ENCODE measurements at regions not wholly inside any gene's neighbourhood (a gene's known extent, or its start where the extent isn't known, plus 50 kb on each side); places are given as distances from the start of the nearest gene placed in this dataset. TPM values are rescaled to one million over a fixed set of nuclear protein-coding genes. Genes with fewer than 3 reads are reported as not detected.
"Not testable (repeated sequence)": the region's sequence is repeated elsewhere in the genome, so short reads cannot be mapped to it uniquely, and the experiment has no call there.

DNA sequence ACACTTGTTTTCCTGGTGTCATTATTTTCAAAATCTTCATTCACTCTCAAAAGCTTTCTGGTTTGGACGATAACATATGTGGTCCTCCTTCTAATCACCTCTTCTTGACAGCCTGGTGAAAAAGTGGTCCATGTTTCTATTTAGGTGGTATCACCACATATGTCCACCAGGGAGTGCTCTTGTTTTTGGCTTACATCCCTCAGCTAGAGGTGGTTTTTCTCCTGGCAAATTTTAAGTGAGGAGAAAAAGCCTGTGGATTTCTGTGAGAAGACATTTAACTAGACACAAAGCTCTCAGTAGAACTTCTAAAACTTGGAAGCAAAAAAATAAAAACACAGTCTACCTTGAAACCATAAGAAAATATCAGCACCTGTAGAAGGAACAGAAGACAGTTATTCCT, 58.0 kb upstream of the FRMPD4 start:
- Histone ChIP-seq H3K36me3 (ENCODE audit: control insufficient read depth, insufficient read depth, low read length) (no peaks in the 10 kb centered on the region), H3K27me3 (ENCODE audit: control insufficient read depth, insufficient read depth, low read length) (no peaks in the 10 kb centered on the region), H3K4me3 (ENCODE audit: low read depth, low read length) (no peak overlapping the region)
- TF ChIP-seq, protein P1, sequence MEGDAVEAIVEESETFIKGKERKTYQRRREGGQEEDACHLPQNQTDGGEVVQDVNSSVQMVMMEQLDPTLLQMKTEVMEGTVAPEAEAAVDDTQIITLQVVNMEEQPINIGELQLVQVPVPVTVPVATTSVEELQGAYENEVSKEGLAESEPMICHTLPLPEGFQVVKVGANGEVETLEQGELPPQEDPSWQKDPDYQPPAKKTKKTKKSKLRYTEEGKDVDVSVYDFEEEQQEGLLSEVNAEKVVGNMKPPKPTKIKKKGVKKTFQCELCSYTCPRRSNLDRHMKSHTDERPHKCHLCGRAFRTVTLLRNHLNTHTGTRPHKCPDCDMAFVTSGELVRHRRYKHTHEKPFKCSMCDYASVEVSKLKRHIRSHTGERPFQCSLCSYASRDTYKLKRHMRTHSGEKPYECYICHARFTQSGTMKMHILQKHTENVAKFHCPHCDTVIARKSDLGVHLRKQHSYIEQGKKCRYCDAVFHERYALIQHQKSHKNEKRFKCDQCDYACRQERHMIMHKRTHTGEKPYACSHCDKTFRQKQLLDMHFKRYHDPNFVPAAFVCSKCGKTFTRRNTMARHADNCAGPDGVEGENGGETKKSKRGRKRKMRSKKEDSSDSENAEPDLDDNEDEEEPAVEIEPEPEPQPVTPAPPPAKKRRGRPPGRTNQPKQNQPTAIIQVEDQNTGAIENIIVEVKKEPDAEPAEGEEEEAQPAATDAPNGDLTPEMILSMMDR (IDR thresholded peaks at IDR 0.05; ENCODE audit: insufficient read depth, low read depth, low read length), result peak; percentile 51
- DNase-seq (ENCODE audit: low read depth), result no peak
- ChIA-PET CTCF (interaction anchor here (0.5 to 1.8 kb wide), 3 partner anchors 20 to 621 kb away, joined by 4 to 13 read pairs (median 5); no protein-coding TSS in a partner anchor), POLR2A (no interaction called here)

DNA sequence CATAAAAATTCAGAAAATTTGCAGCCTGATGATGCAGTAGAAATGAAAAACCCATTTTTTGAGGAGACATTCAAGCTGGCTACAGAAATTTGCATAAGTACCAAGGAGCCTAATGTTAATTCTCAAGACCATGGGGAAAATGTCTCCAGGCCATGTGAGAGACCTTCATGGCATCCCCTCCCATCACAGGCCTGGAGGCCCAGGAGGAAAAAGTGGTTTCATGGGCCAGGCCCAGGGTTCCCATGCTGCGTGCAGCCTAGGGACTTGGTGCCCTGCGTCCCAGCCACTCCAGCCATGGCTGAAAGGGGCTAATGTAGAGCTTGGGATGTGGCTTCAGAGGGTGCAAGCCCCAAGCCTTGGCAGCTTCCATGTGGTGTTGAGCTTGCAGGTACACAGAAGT, 55.3 kb upstream of the FRMPD4 start:
- H3K27me3 ChIP-seq (ENCODE audit: control insufficient read depth, insufficient read depth, low read length); H3K36me3 ChIP-seq (ENCODE audit: control insufficient read depth, insufficient read depth, low read length); CTCF ChIA-PET; POLR2A ChIA-PET; H3K4me3 ChIP-seq (ENCODE audit: low read depth, low read length); DNase-seq (ENCODE audit: low read depth): not testable (repeated sequence)

Small RNA genes lying in the stretch of these regions (small RNA-seq; reads per million reads assigned to genes)
- not detected for gene RF00019 (ENCODE audit: insufficient read length, low read depth, low replicate concordance)
